ENCODE measurements at regions not wholly inside any gene's neighbourhood (a gene's known extent, or its start where the extent isn't known, plus 50 kb on each side); places are given as distances from the start of the nearest gene placed in this dataset.
A peak's percentile ranks its signal among the peaks of the same experiment; 100 is the strongest.

DNA sequence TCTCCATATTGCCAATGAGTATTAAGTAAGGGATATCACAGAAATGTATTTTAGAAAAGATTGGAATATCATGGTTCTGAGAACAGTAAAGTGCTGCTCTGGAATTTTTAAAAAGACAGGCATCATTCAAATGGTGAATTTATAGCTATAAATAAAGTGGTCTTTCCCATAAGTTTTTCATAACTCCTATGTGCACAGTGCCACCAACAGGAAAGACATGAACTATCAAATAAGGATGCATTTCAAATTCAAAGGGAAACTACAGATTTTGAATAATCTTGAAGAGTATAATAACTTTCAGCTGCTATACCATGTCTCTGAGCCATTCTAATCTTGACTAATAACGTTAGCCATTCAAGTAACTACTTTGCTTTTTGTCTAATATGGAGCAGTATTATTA, 456.8 kb upstream of the GJE1 start:
- TF ChIP-seq EZH2phosphoT487 (IDR thresholded peaks at IDR 0.05; ENCODE audit: low read depth, severe bottlenecking, unreplicated experiment): no peak
- TF ChIP-seq, protein P1, sequence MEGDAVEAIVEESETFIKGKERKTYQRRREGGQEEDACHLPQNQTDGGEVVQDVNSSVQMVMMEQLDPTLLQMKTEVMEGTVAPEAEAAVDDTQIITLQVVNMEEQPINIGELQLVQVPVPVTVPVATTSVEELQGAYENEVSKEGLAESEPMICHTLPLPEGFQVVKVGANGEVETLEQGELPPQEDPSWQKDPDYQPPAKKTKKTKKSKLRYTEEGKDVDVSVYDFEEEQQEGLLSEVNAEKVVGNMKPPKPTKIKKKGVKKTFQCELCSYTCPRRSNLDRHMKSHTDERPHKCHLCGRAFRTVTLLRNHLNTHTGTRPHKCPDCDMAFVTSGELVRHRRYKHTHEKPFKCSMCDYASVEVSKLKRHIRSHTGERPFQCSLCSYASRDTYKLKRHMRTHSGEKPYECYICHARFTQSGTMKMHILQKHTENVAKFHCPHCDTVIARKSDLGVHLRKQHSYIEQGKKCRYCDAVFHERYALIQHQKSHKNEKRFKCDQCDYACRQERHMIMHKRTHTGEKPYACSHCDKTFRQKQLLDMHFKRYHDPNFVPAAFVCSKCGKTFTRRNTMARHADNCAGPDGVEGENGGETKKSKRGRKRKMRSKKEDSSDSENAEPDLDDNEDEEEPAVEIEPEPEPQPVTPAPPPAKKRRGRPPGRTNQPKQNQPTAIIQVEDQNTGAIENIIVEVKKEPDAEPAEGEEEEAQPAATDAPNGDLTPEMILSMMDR (IDR thresholded peaks at IDR 0.05; ENCODE audit: poor library complexity): peak; percentile 57

All from hepatocyte (in vitro differentiated cells).